HCT116 (cell line): ENCODE measurements at regions not wholly inside any gene's neighbourhood (a gene's known extent, or its start where the extent isn't known, plus 50 kb on each side); places are given as distances from the start of the nearest gene placed in this dataset.

ENCODE experiments used
- ATAC-seq: fragments of 200-7000 bp; cut with Tn5 transposase; 2 replicates; pipeline ENCODE4 v1.9.1; 2020; ENCODE audit warnings: mild to moderate bottlenecking, moderate library complexity
- BruUV-seq: library from RNA; stranded (reverse); fragments of 400-500 nt; replicated peaks from 2 replicates; lab custom pipeline; 2021; lab: Mats Ljungman, UMichigan
- CTCF ChIA-PET: fragments of 300-600 bp; sonication (Branson Sonifier 250); formaldehyde crosslinking; loops from one replicate; lab custom pipeline; 2021; ENCODE audit warnings: antibody characterized with exemption; lab: Charles Lee
- POLR2A ChIA-PET: fragments of 300-600, 350-600 bp; sonication (Branson Sonifier 250); formaldehyde crosslinking; loops from one replicate; lab custom pipeline; 2021; ENCODE audit warnings: antibody characterized with exemption; lab: Charles Lee
- RAD21 ChIA-PET, 2 experiments: fragments of 300-600 bp; sonication (Branson Sonifier 250); formaldehyde crosslinking; loops; one replicate each; lab custom pipeline; 2023; ENCODE audit warnings: low total read pairs in 2 of 2; ENCODE audit not compliant: uncharacterized antibody in 2 of 2, unreplicated experiment in 2 of 2, low non-redundant PET in 1 of 2; lab: Charles Lee
- DNase-seq: peaks from one replicate; pipeline ENCODE4 v3.0.0-alpha.2; 2010; ENCODE audit warnings: low read depth, low spot score
- H2AFZ ChIP-seq: fragments of 200-600 bp; shearing (Covaris generic), sonication (generic); 2 replicates; pipeline ENCODE4 v1.6.1; 2017; ENCODE audit warnings: low read depth, mixed run types, mixed read lengths, antibody characterized with exemption, low read length; ENCODE audit not compliant: poor library complexity, severe bottlenecking
- H3K27ac ChIP-seq: 2 replicates; pipeline ENCODE4 v1.5.1; 2012; ENCODE audit warnings: low read depth, low read length
- H3K27me3 ChIP-seq: fragments of 200-600 bp; sonication (generic); 2 replicates; pipeline ENCODE4 v1.6.1; 2016; ENCODE audit warnings: mixed run types, low read length, mixed read lengths; ENCODE audit not compliant: insufficient read depth
- H3K36me3 ChIP-seq, 2 experiments: fragments of 200-500 bp in 1 of 2; fragments of 200-600 bp in 1 of 2; sonication (Bioruptor generic) in 1 of 2; sonication (generic) in 1 of 2; 2 replicates each; pipeline versions ENCODE4 v1.5.1 to v1.6.1; 2014 to 2016; ENCODE audit warnings: low read length in 2 of 2, inconsistent platforms in 1 of 2, mixed read lengths in 1 of 2, mixed run types in 1 of 2; ENCODE audit not compliant: insufficient read depth in 2 of 2, control insufficient read depth in 1 of 2
- H3K4me1 ChIP-seq, 2 experiments: fragments of 200-600 bp in 1 of 2; sonication (generic) in 1 of 2; 2 replicates each; pipeline versions ENCODE4 v1.5.1 to v1.6.1; 2012 to 2017; ENCODE audit warnings: low read length in 2 of 2, inconsistent platforms in 1 of 2, mild to moderate bottlenecking in 1 of 2, mixed read lengths in 1 of 2, mixed run types in 1 of 2, moderate library complexity in 1 of 2; ENCODE audit not compliant: insufficient read depth in 2 of 2, control insufficient read depth in 1 of 2
- H3K4me2 ChIP-seq: fragments of 200-600 bp; sonication (generic); 2 replicates; pipeline ENCODE4 v1.6.1; 2017; ENCODE audit warnings: mixed run types, low read length, mixed read lengths
- H3K4me3 ChIP-seq, 2 experiments: fragments of 200-600 bp in 1 of 2; sonication (generic) in 1 of 2; replicated peaks in 1 of 2; 2 replicates each; pipeline ENCODE4 v1.5.1; 2011 to 2016; ENCODE audit warnings: low read length in 2 of 2, control low read depth in 1 of 2, low read depth in 1 of 2, mild to moderate bottlenecking in 1 of 2, mixed read lengths in 1 of 2, mixed run types in 1 of 2
- H3K79me2 ChIP-seq: fragments of 200-600 bp; sonication (generic); 2 replicates; pipeline ENCODE4 v1.6.1; 2017; ENCODE audit warnings: mild to moderate bottlenecking, mixed run types, low read length, moderate library complexity, mixed read lengths; ENCODE audit not compliant: insufficient read depth
- H3K9ac ChIP-seq: fragments of 200-600 bp; sonication (generic); 2 replicates; pipeline ENCODE4 v1.6.1; 2016; ENCODE audit warnings: low read length, mixed read lengths
- H3K9me2 ChIP-seq: fragments of 200-600 bp; sonication (generic), shearing (Covaris generic); 2 replicates; pipeline ENCODE4 v1.6.1; 2017; ENCODE audit warnings: mixed run types, mild to moderate bottlenecking, moderate library complexity; ENCODE audit not compliant: insufficient read depth
- H3K9me3 ChIP-seq, 2 experiments: fragments of 200-500 bp in 1 of 2; fragments of 200-600 bp in 1 of 2; sonication (Bioruptor generic) in 1 of 2; sonication (generic) in 1 of 2; 2 replicates each; pipeline ENCODE4 v1.6.1; 2014 to 2017; ENCODE audit warnings: low read length in 2 of 2, mixed read lengths in 2 of 2, inconsistent platforms in 1 of 2, low read depth in 1 of 2, mild to moderate bottlenecking in 1 of 2, mixed run types in 1 of 2, moderate library complexity in 1 of 2; ENCODE audit not compliant: control insufficient read depth in 1 of 2, insufficient read depth in 1 of 2
- H4K20me1 ChIP-seq: fragments of 200-600 bp; sonication (generic), shearing (Covaris generic); 2 replicates; pipeline ENCODE4 v1.6.1; 2017; ENCODE audit warnings: mixed run types, mild to moderate bottlenecking, moderate library complexity; ENCODE audit not compliant: insufficient read depth
- CTCF ChIP-seq, 3 experiments: fragments of 200-600 bp in 1 of 3; sonication (generic) in 1 of 3; IDR thresholded peaks in 2 of 3; conservative IDR thresholded peaks in 1 of 3; 2 replicates each; pipeline ENCODE4 v1.5.1; 2012 to 2017; ENCODE audit warnings: low read depth in 2 of 3, low read length in 2 of 3, antibody characterized with exemption in 1 of 3, borderline replicate concordance in 1 of 3, control low read depth in 1 of 3, mild to moderate bottlenecking in 1 of 3, mixed read lengths in 1 of 3, mixed run types in 1 of 3, moderate library complexity in 1 of 3; ENCODE audit not compliant: insufficient read depth in 1 of 3
- ELF1 ChIP-seq: IDR thresholded peaks from 2 replicates; pipeline ENCODE4 v1.6.1; 2012; ENCODE audit warnings: low read depth, borderline replicate concordance
- EZH2phosphoT487 ChIP-seq: fragments of 200-600 bp; IDR thresholded peaks from 2 replicates; pipeline ENCODE4 v1.6.1; 2018; ENCODE audit warnings: antibody characterized with exemption, borderline replicate concordance
- FOSL1 ChIP-seq: IDR thresholded peaks from 2 replicates; pipeline ENCODE4 v1.6.1; 2012; ENCODE audit warnings: low read depth
- POLR2A ChIP-seq: IDR thresholded peaks from 2 replicates; pipeline ENCODE4 v1.7.0; 2011; ENCODE audit warnings: borderline replicate concordance; ENCODE audit not compliant: insufficient read depth, insufficient read length; ENCODE audit errors: extremely low read depth
- POLR2AphosphoS5 ChIP-seq: IDR thresholded peaks from 2 replicates; pipeline ENCODE4 v1.6.1; 2011; ENCODE audit warnings: mild to moderate bottlenecking, low read depth, low read length, moderate library complexity
- RAD21 ChIP-seq: IDR thresholded peaks from 2 replicates; pipeline ENCODE4 v1.6.1; 2012; ENCODE audit warnings: low read depth, mild to moderate bottlenecking
- SRF ChIP-seq: IDR thresholded peaks from 2 replicates; pipeline ENCODE4 v1.6.1; 2012; ENCODE audit warnings: low read depth
- ZFX ChIP-seq: fragments of 450-650 bp; IDR thresholded peaks from 2 replicates; pipeline ENCODE4 v1.6.1; 2017
- ZNF274 ChIP-seq: fragments of 200-500 bp; sonication (Bioruptor generic); IDR thresholded peaks from 2 replicates; pipeline ENCODE4 v1.6.1; 2014; ENCODE audit warnings: mild to moderate bottlenecking, low read depth, low read length, inconsistent platforms
- intact Hi-C: fragments of 100-400 bp; cut with micrococcal nuclease; formaldehyde crosslinking; loops from 2 replicates; pipeline ENCODE4 v1.10.0; 2022
- TF ChIP-seq, protein P1 (sequence below): IDR thresholded peaks from 2 replicates; pipeline ENCODE4 v1.6.1; 2012
- TF ChIP-seq, protein P2 (sequence below): IDR thresholded peaks from 2 replicates; pipeline ENCODE4 v1.6.1; 2012

GRCh38 chr7:35468606-35469005 lies 214.7 kb upstream of the TBX20 start:
- H3K79me2 ChIP-seq = no peaks in the 10 kb centered on the region
- H3K9me2 ChIP-seq = no peaks in the 10 kb centered on the region
- peaks cover 10 to 19% of the 10 kb centered on the region in 2 experiments for H3K4me1 ChIP-seq
- POLR2A ChIA-PET = no interaction called here
- CTCF ChIA-PET = no interaction called here
- peak overlapping the region; percentile 5 for H2AFZ ChIP-seq
- no peak overlapping the region for H3K9ac ChIP-seq
- intact Hi-C loops = no loop called here
- DNase-seq = no peak
- no peak overlapping the region for H3K27ac ChIP-seq
- no peak for TF ChIP-seq FOSL1
- TF ChIP-seq, protein P1, sequence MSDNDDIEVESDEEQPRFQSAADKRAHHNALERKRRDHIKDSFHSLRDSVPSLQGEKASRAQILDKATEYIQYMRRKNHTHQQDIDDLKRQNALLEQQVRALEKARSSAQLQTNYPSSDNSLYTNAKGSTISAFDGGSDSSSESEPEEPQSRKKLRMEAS = no peak
- no peak for TF ChIP-seq SRF
- TF ChIP-seq ZFX = no peak
- TF ChIP-seq CTCF (IDR thresholded peaks at IDR 0.05 in 2 of 3, conservative IDR thresholded peaks at IDR 0.05 in 1 of 3; ENCODE audit: borderline replicate concordance in 1 of 3, insufficient read depth in 1 of 3, low read depth in 2 of 3, low read length in 2 of 3) = no peak
- TF ChIP-seq POLR2A = no peak
- TF ChIP-seq, protein P2, sequence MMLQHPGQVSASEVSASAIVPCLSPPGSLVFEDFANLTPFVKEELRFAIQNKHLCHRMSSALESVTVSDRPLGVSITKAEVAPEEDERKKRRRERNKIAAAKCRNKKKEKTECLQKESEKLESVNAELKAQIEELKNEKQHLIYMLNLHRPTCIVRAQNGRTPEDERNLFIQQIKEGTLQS = no peak
- TF ChIP-seq ELF1 = no peak
- no peak for TF ChIP-seq POLR2AphosphoS5
- TF ChIP-seq ZNF274 = no peak
- no peak for TF ChIP-seq EZH2phosphoT487
- no peak for TF ChIP-seq RAD21
- TF ChIP-seq, all 23 proteins: peak for 0
- RAD21 ChIA-PET = no interaction called here
- Histone ChIP-seq H3K9me3 (no peaks in the 10 kb centered on the region), H3K36me3 (no peaks in the 10 kb centered on the region), H3K4me2 (peak overlapping the region; percentile 41), H3K27me3 (no peaks in the 10 kb centered on the region), H4K20me1 (no peaks in the 10 kb centered on the region), H3K4me3 (no peak overlapping the region)
- BruUV-seq = no TSS peak
- no peak for ATAC-seq
